Left lung (tissue), 4 donors: ENCODE measurements at regions not wholly inside any gene's neighbourhood (a gene's known extent, or its start where the extent isn't known, plus 50 kb on each side); places are given as distances from the start of the nearest gene placed in this dataset.

Source experiments
- ATAC-seq: fragments of 200-7000 bp; cut with Tn5 transposase; one replicate; pipeline ENCODE4 v1.9.1; 2020; ENCODE audit warnings: moderate library complexity
- DNase-seq, 4 donors: peaks; one replicate each; pipeline ENCODE4 v3.0.0-alpha.2; 2013 to 2020
- H3K27ac ChIP-seq, 2 donors: fragments of 200-600 bp; sonication (generic) in 1 of 2; one replicate each; pipeline versions ENCODE4 v1.5.0 to v1.8.0; 2020 to 2021
- H3K27me3 ChIP-seq, 2 donors: fragments of 200-600 bp; sonication (generic) in 1 of 2; one replicate each; pipeline versions ENCODE4 v1.5.0 to v1.8.0; 2020 to 2021
- H3K36me3 ChIP-seq, 2 donors: fragments of 200-600 bp; sonication (generic) in 1 of 2; one replicate each; pipeline versions ENCODE4 v1.5.0 to v1.8.0; 2020 to 2021
- H3K4me1 ChIP-seq, 2 donors: fragments of 200-600 bp; one replicate each; pipeline ENCODE4 v1.8.0; 2021
- H3K4me3 ChIP-seq, 2 donors: fragments of 200-600 bp; sonication (generic) in 1 of 2; one replicate each; pipeline versions ENCODE4 v1.5.0 to v1.8.0; 2020 to 2021; ENCODE audit warnings: mild to moderate bottlenecking in 1 of 2
- H3K9me3 ChIP-seq, 2 donors: fragments of 200-600 bp; sonication (generic) in 1 of 2; one replicate each; pipeline versions ENCODE4 v1.5.0 to v1.8.0; 2020 to 2021
- CTCF ChIP-seq, 2 donors: fragments of 200-600 bp; sonication (generic) in 1 of 2; IDR thresholded peaks; one replicate each; pipeline versions ENCODE4 v1.5.0 to v1.8.0; 2021; ENCODE audit warnings: antibody characterized with exemption in 2 of 2
- intact Hi-C, 2 donors: fragments of 100-400 bp; cut with DNase I; formaldehyde crosslinking; loops; one replicate each; pipeline versions ENCODE4 v1.11.2 to v1.14.2; 2022
- donor health status: DM: no; HTN: yes; CAD: no.
- donor health status: DM: no; HTN: no; CAD: no.

GRCh38 chr13:64239372-64239771 is 2823.7 kb upstream of the PCDH20 start:
- Histone ChIP-seq H3K27ac (no peak overlapping the region), H3K4me1 (no peaks in the 10 kb centered on the region), H3K36me3 (no peaks in the 10 kb centered on the region), H3K4me3 (no peak overlapping the region), H3K9me3 (no peaks in the 10 kb centered on the region), H3K27me3 (no peaks in the 10 kb centered on the region)
- DNase-seq (no peak), ATAC-seq (no peak)
- intact Hi-C loops, result no loop called here
- TF ChIP-seq CTCF (IDR thresholded peaks at IDR 0.05), result no peak

GRCh38 chr13:64234255-64234654 is 2818.6 kb upstream of the PCDH20 start:
- ATAC-seq (no peak), DNase-seq (no peak)
- Histone ChIP-seq H3K36me3 (no peaks in the 10 kb centered on the region), H3K27me3 (no peaks in the 10 kb centered on the region), H3K9me3 (no peaks in the 10 kb centered on the region), H3K4me3 (no peak overlapping the region), H3K27ac (no peak overlapping the region), H3K4me1 (no peaks in the 10 kb centered on the region)
- no peak for TF ChIP-seq CTCF (IDR thresholded peaks at IDR 0.05)
- intact Hi-C loops, result no loop called here

GRCh38 chr13:64223016-64223415 is 2807.4 kb upstream of the PCDH20 start:
- DNase-seq (no peak), ATAC-seq (no peak)
- Histone ChIP-seq H3K4me3 (no peak overlapping the region), H3K27ac (no peak overlapping the region), H3K9me3 (peaks cover 0 to 12% of the 10 kb centered on the region in 2 donors), H3K36me3 (no peaks in the 10 kb centered on the region), H3K27me3 (no peaks in the 10 kb centered on the region), H3K4me1 (no peaks in the 10 kb centered on the region)
- no peak for TF ChIP-seq CTCF (IDR thresholded peaks at IDR 0.05)
- intact Hi-C loops, result no loop called here

- H3K9me3 ChIP-seq, result peaks cover 0 to 20% of the 10 kb centered on the region in 2 donors
- no peaks in the 10 kb centered on the region for H3K36me3 ChIP-seq
- DNase-seq, result peak in 1 of 4 donors; percentile 31
- no peak for TF ChIP-seq CTCF (IDR thresholded peaks at IDR 0.05)
- no peak for ATAC-seq
- no peak overlapping the region for H3K4me3 ChIP-seq
- H3K4me1 ChIP-seq, result no peaks in the 10 kb centered on the region
- intact Hi-C loops, result no loop called here
- H3K27ac ChIP-seq, result no peak overlapping the region
- no peaks in the 10 kb centered on the region for H3K27me3 ChIP-seq
These were observed 2791.0 kb upstream of the PCDH20 start for GRCh38 chr13:64206430-64207225.

GRCh38 chr13:64202517-64202916 is 2786.9 kb upstream of the PCDH20 start:
- Histone ChIP-seq H3K4me3 (no peak overlapping the region), H3K27me3 (no peaks in the 10 kb centered on the region), H3K9me3 (peaks cover 0 to 15% of the 10 kb centered on the region in 2 donors), H3K36me3 (no peaks in the 10 kb centered on the region), H3K27ac (no peak overlapping the region), H3K4me1 (no peaks in the 10 kb centered on the region)
- intact Hi-C loops, result no loop called here
- no peak for ATAC-seq
- no peak for DNase-seq
- TF ChIP-seq CTCF (IDR thresholded peaks at IDR 0.05), result no peak
